ENCODE measurements at regions not wholly inside any gene's neighbourhood (a gene's known extent, or its start where the extent isn't known, plus 50 kb on each side); places are given as distances from the start of the nearest gene placed in this dataset.
"Not testable (repeated sequence)": the region's sequence is repeated elsewhere in the genome, so short reads cannot be mapped to it uniquely, and the experiment has no call there.

GRCh38 chr15:20003471-20003870, 538.1 kb downstream of the GOLGA6L6 start:
- DNase-seq (ENCODE audit: low spot score) = not testable (repeated sequence)

GRCh38 chr15:20002560-20002959, 539.0 kb downstream of the GOLGA6L6 start:
- not testable (repeated sequence) for DNase-seq (ENCODE audit: low spot score)

GRCh38 chr15:19996574-19997194, 544.9 kb downstream of the GOLGA6L6 start:
- DNase-seq (ENCODE audit: low spot score) = not testable (repeated sequence)

- DNase-seq (ENCODE audit: low spot score) = not testable (repeated sequence)
Observed at GRCh38 chr15:19995296-19995695, 546.3 kb downstream of the GOLGA6L6 start.

- no peak for DNase-seq (ENCODE audit: low spot score)
Observed at GRCh38 chr15:19992428-19992827, 549.2 kb downstream of the GOLGA6L6 start.

- DNase-seq (ENCODE audit: low spot score) = no peak
Observed at GRCh38 chr15:19988094-19988660, 553.4 kb downstream of the GOLGA6L6 start.

DNA sequence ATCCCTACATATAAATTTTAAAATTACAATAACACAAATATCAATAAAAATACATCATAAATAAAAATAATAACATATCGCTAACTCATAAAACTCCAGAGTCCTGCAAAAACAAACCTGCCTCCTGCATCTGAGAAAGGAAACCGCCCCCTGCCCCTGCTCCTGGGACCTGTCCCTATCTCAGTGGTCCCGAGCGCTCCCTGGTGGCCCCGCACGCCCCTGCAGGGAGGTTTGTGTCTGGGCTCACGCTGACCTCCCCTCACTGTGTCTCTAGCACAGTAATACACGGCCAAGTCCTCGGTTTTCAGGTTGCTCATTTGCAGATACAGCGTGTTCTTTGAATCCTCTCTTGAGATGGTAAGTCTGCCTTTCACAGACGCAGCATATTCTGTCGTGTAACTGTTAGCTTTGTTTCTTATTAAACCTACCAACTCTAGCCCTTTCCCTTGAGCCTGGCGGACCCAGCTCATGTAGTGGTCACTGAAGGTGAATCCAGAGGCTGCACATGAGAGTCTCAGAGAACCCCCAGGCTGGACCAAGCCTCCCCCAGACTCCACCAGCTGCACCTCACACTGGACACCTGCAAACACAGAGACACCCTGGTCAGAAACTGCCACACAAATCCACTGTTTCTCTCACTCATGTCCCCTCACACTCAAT, 554.1 kb downstream of the GOLGA6L6 start:
- no peak for DNase-seq (ENCODE audit: low spot score)

DNA sequence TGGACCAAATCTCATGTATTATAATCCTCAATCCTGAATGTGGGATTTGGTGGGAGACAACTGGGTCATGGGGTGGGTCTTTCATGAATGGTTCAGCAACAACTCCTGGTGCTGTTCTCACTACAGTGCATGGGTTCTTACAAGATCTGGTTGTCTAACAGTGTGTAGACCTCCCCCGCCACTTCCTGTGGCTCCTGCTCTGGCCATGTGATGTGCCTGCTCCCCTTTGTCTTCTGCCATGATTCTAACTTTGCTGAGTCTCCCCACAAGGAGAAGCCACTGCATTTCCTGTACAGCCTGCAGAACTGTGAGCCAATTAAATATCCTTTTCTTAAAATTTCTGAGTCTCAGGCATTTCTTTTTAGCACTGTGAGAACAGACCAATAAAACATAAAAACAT, 557.5 kb downstream of the GOLGA6L6 start:
- no peak for DNase-seq (ENCODE audit: low spot score)

DNA sequence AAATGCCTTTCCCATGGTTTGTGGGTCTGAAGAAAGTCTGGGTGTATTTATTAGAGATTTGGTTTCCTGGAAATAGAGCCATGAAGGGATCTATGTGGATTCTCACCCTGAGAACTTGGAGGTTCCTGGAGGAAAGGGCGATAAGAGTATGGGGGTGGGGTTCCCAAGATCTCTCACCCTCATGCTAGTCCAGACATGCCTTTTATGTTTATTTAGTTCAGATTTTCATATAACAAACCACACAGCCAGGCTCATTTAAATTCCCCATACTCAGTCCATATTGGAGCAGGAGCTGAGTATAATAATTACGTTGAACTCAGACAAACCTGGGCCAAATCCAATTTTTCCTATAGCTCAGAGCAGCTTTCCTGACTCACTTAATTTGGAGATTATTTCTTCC, 566.6 kb downstream of the GOLGA6L6 start:
- no peak for DNase-seq (ENCODE audit: low spot score)

DNA sequence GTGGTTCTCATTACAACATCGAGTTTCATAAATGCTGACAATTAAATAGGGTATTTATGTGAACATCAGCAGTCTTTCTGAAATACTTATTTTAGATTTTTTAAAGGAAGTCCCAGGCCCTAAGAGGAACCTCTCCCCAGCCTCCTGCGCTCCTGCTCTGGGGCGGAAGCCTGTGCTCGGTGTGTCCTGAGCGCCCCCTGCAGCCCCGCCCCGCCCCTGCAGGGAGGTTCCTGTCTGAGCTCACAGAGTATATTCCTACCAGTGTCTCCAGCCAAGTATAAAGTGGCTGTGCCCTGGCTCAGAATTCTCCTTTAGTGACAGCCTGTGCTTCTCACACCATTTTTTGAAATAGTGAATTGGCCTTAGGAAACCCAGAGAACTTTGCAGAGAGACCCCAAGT, 567.9 kb downstream of the GOLGA6L6 start:
- DNase-seq (ENCODE audit: low spot score) = peak; percentile 4

- DNase-seq (ENCODE audit: low spot score) = peak; percentile 4
Observed at GRCh38 chr15:19972582-19972981, 569.0 kb downstream of the GOLGA6L6 start.

DNA sequence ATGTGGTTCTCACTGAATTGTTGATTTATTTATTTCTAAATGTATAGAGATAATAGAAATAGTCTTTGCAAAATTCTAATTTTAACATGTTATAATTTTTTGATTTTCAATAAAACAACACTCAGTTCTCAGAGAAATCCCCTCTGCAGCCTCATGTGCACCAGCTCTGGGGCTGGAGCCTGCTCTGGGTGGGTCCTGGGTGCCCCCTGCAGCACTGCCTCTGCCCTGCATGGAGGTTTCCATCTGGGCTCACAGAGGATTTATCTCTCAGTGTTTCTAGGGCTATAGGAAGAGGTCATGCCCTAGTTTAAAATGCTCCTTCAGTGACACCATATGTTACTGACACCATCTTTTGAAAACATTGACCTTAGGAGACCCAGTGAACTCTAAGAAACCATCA, 576.0 kb downstream of the GOLGA6L6 start:
- not testable (repeated sequence) for DNase-seq (ENCODE audit: low spot score)

DNA sequence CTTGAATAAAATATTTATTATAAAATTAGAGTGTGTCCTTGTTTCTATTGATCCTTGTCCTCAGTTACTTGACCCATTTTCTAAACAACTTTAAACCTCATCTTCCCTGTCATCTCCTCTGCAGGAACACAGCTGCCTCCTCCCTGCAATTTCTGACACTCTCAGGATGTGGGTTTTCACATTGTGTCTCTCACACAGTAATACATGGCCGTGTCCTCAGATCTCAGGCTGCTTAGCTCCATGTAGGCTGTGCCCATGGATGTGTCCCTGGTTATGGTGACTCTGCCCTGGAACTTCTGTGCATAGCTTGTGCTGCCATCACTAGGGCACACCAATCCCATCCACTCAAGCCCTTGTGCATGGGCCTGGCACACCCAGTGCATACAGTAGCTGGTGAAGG, 577.1 kb downstream of the GOLGA6L6 start:
- DNase-seq (ENCODE audit: low spot score) = not testable (repeated sequence)

DNA sequence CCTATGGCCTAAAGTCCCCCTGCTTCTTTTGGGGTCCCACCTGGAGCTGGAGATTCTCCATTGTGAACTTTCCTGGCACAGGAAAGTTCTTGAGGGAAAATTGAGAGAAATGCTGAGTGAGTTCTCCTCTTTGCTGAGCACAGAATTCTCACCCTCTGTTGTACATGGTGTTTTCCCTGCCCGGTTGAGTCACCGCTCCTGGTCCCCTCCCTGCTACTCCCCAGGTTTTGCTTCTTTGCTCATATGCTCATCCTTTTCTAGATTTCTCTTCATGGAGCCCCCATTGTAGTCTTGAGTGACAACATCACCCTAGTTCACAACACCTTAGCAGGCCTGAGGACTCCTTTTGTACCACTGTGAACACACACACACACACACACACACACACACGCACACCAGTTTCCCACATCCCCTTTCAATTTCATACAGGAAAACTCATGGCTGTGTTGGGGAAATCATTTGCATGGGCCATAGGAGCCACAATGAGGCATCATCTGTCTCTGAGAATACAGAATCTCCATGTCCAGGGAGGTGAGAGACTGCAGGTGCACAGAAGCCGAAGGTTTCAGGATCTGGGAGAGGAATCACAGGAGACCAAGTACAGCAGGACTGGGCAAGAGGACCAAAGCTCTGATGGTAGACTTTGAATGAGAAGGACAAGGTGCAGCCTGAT, 585.3 kb downstream of the GOLGA6L6 start:
- DNase-seq (ENCODE audit: low spot score) = no peak

- no peak for DNase-seq (ENCODE audit: low spot score)
Observed at GRCh38 chr15:19944261-19944888, 597.2 kb downstream of the GOLGA6L6 start.

- DNase-seq (ENCODE audit: low spot score) = no peak
Observed at GRCh38 chr15:19943515-19943914, 598.1 kb downstream of the GOLGA6L6 start.

DNA sequence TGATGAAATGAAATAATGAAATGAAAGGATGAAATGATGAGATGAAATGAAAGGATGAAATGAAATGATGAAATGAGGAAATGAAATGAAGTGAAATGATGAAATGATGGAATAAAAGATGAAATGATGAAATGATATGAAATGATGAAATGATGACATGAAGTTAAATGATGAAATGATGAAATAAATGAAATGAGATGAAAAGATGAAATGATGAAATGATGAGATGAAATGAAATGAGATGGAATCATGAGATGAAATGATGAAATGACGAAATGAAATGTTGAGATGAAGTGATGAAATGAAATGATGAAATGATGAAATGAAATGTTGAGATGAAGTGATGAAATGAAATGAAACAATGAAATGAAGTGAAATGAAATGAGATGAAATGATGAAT, 638.3 kb downstream of the GOLGA6L6 start:
- DNase-seq (ENCODE audit: low spot score) = not testable (repeated sequence)

- not testable (repeated sequence) for DNase-seq (ENCODE audit: low spot score)
Observed at GRCh38 chr15:19902388-19902787, 639.2 kb downstream of the GOLGA6L6 start.

DNA sequence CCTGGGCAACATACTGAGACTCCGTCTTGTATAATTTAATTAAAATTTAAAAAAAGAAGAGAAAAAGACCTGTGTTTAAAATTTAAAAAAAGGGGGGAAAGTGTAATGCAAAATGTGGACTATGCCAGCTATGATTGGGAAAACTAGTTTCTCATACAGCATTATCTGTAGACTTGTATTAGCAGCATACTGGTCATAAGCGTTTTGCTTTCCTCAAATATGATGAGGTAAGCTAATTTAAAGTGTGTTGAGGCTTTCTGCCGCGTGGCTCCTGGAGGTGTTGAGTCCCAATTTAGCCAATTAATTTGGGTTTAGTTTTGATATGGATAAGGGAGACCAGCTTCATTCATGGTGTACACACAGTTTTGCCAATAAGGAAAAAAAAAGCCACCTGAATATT, 640.2 kb downstream of the GOLGA6L6 start:
- DNase-seq (ENCODE audit: low spot score) = not testable (repeated sequence)

- no peak for DNase-seq (ENCODE audit: low spot score)
Observed at GRCh38 chr15:19899021-19899824, 642.4 kb downstream of the GOLGA6L6 start.

GRCh38 chr15:19888811-19889210, 652.8 kb downstream of the GOLGA6L6 start:
- not testable (repeated sequence) for DNase-seq (ENCODE audit: low spot score)

GRCh38 chr15:19844061-19844460, 697.5 kb downstream of the GOLGA6L6 start:
- DNase-seq (ENCODE audit: low spot score) = not testable (repeated sequence)

Measured in activated CD4-positive, alpha-beta T cell treated with anti-CD3 and anti-CD28 coated beads, Interleukin-2, Interleukin-4, amounts not matched to agents 100 ng/mL and 50 ng/mL, durations not matched to agents 16 hours and 8 hours (primary cell).